Immature natural killer cell (primary cell): ENCODE measurements at regions not wholly inside any gene's neighbourhood (a gene's known extent, or its start where the extent isn't known, plus 50 kb on each side); places are given as distances from the start of the nearest gene placed in this dataset.
"Not testable (repeated sequence)": the region's sequence is repeated elsewhere in the genome, so short reads cannot be mapped to it uniquely, and the experiment has no call there.

Experiments
- DNase-seq, 3 donors: peaks; one replicate each; pipeline ENCODE4 v3.0.0; 2022; ENCODE audit warnings: mixed read lengths in 1 of 3
- H3K27ac Mint-ChIP-seq, 6 donors: one replicate each; pipeline ENCODE4 v1.8.0; 2020; ENCODE audit warnings: mixed read lengths in 6 of 6, mild to moderate bottlenecking in 5 of 6, inconsistent platforms in 4 of 6, moderate library complexity in 3 of 6
- H3K27me3 Mint-ChIP-seq, 3 donors: one replicate each; pipeline ENCODE4 v1.8.0; 2020 to 2021; ENCODE audit warnings: low read depth in 3 of 3, mild to moderate bottlenecking in 3 of 3, mixed read lengths in 3 of 3, moderate library complexity in 3 of 3, inconsistent platforms in 1 of 3
- H3K36me3 Mint-ChIP-seq, 3 donors: one replicate each; pipeline ENCODE4 v1.8.0; 2020; ENCODE audit warnings: mixed read lengths in 3 of 3, inconsistent platforms in 2 of 3, mild to moderate bottlenecking in 2 of 3
- H3K4me1 Mint-ChIP-seq, 2 donors: one replicate each; pipeline ENCODE4 v1.8.0; 2020; ENCODE audit warnings: inconsistent platforms in 2 of 2, mild to moderate bottlenecking in 2 of 2, mixed read lengths in 2 of 2, moderate library complexity in 1 of 2
- H3K4me3 Mint-ChIP-seq, 5 donors: one replicate each; pipeline ENCODE4 v1.8.0; 2020; ENCODE audit warnings: mild to moderate bottlenecking in 5 of 5, mixed read lengths in 5 of 5, inconsistent platforms in 3 of 5, moderate library complexity in 3 of 5
- H3K9me3 Mint-ChIP-seq, 6 donors: one replicate each; pipeline ENCODE4 v1.8.0; 2020; ENCODE audit warnings: mild to moderate bottlenecking in 6 of 6, mixed read lengths in 6 of 6, inconsistent platforms in 4 of 6, moderate library complexity in 3 of 6

GRCh38 chr17:54353789-54354525, 531.2 kb downstream of the KIF2B start:
- no peak overlapping the region for H3K4me3 Mint-ChIP-seq
- H3K36me3 Mint-ChIP-seq = no peaks in the 10 kb centered on the region
- no peaks in the 10 kb centered on the region for H3K4me1 Mint-ChIP-seq
- H3K9me3 Mint-ChIP-seq = peaks cover 17 to 49% (median 19%) of the 10 kb centered on the region in 6 donors
- H3K27ac Mint-ChIP-seq = no peak overlapping the region
- DNase-seq = no peak
- H3K27me3 Mint-ChIP-seq = peaks cover 0 to 2% (median 0%) of the 10 kb centered on the region in 3 donors

- not testable (repeated sequence) for DNase-seq, H3K4me1 Mint-ChIP-seq, H3K27me3 Mint-ChIP-seq, H3K36me3 Mint-ChIP-seq, H3K27ac Mint-ChIP-seq, H3K4me3 Mint-ChIP-seq
- H3K9me3 Mint-ChIP-seq = peaks cover 5 to 42% (median 22%) of the 10 kb centered on the region in 6 donors
Measured at GRCh38 chr17:54361073-54361472, 538.3 kb downstream of the KIF2B start.

GRCh38 chr17:54368906-54369305, 531.7 kb upstream of the TOM1L1 start:
- Mint-ChIP-seq H3K4me1 (no peaks in the 10 kb centered on the region), H3K9me3 (peaks cover 6 to 30% (median 11%) of the 10 kb centered on the region in 6 donors), H3K27ac (no peak overlapping the region), H3K4me3 (no peak overlapping the region), H3K27me3 (no peaks in the 10 kb centered on the region), H3K36me3 (no peaks in the 10 kb centered on the region)
- no peak for DNase-seq

DNA sequence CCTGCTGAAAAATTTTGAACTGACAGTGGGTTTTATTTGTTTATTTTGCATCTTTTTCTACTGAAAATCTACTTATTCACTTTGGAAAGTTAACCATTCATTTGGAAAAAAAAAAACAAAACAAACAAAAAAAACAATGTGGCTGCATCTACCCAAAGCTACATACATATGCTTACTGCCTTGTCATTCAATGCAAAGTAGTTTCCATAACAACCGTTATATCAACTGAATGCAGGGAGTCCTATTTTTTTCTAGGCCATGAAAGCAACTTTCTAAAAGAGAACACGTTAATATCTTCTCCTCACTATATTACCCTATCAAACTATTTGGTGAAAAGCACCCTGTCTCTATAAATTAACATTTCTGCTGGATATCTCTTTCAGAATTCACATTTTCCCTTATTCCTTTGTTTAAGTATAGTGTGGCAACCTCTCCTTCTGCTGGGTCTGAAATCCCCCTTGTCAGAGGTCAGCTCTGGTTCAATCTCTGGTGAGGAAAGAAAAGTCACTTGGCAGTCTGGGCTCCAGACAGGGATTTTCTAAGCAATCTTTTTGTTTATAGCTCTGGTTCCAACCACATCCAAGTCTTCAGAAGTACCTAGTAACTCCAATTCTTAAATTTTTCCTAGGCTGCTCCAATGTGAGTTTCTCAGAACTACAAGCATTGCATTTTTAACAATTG, 528.4 kb upstream of the TOM1L1 start:
- Mint-ChIP-seq H3K4me1 (no peaks in the 10 kb centered on the region), H3K4me3 (no peak overlapping the region), H3K27me3 (no peaks in the 10 kb centered on the region), H3K27ac (no peak overlapping the region), H3K9me3 (peaks cover 6 to 37% (median 14%) of the 10 kb centered on the region in 6 donors), H3K36me3 (no peaks in the 10 kb centered on the region)
- DNase-seq = no peak

DNA sequence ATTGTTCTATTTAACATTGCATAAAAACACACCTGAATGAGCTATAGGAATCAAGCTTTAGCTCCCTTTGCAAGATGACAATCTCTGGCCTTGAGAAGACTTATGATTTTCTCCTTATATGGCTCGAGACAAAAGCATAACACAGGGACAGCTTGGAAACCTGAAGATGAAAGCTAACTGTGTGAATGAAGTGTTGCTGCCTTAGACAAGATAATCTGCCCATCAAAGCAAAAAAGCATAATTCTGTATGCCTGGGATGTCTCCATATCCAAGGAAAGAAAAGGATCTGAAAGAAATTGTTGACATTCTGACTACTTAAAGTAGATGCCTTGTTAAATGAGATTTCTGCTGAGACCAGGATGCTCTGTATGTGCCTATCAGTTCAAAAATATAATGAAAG, 526.7 kb upstream of the TOM1L1 start:
- no peaks in the 10 kb centered on the region for H3K4me1 Mint-ChIP-seq
- no peaks in the 10 kb centered on the region for H3K27me3 Mint-ChIP-seq
- no peak overlapping the region for H3K27ac Mint-ChIP-seq
- DNase-seq = no peak
- H3K4me3 Mint-ChIP-seq = no peak overlapping the region
- peaks cover 0 to 3% (median 0%) of the 10 kb centered on the region in 3 donors for H3K36me3 Mint-ChIP-seq
- H3K9me3 Mint-ChIP-seq = peaks cover 9 to 44% (median 16%) of the 10 kb centered on the region in 6 donors

GRCh38 chr17:54376409-54376808, 524.2 kb upstream of the TOM1L1 start:
- not testable (repeated sequence) for H3K27me3 Mint-ChIP-seq, DNase-seq, H3K4me1 Mint-ChIP-seq, H3K4me3 Mint-ChIP-seq, H3K36me3 Mint-ChIP-seq, H3K27ac Mint-ChIP-seq
- H3K9me3 Mint-ChIP-seq = peaks cover 8 to 49% (median 14%) of the 10 kb centered on the region in 6 donors

- peaks cover 0 to 1% (median 0%) of the 10 kb centered on the region in 3 donors for H3K27me3 Mint-ChIP-seq
- H3K36me3 Mint-ChIP-seq = peaks cover 0 to 3% (median 0%) of the 10 kb centered on the region in 3 donors
Measured at GRCh38 chr17:54381482-54381881, 519.2 kb upstream of the TOM1L1 start.

DNA sequence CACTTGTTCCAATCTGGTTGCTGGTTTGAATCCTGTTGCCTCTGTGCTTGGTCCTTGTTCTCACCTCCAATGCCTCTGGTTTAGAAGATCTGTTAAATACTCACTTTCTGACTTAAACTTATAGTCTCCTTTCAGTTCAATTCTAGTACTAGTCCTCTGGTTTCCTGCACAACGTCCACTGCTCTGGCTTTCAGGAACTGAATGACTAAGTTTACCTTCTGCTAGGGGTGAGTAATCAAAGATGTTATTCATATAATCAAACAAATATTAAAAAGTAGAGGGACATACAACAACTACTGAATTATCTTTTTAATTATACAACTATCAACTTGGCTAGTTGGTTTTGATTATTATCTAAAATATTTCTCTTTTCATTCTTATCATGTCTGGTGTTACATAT, 496.4 kb upstream of the TOM1L1 start:
- H3K9me3 Mint-ChIP-seq = peaks cover 11 to 50% (median 24%) of the 10 kb centered on the region in 6 donors
- H3K4me1 Mint-ChIP-seq = no peaks in the 10 kb centered on the region
- no peak for DNase-seq
- no peak overlapping the region for H3K27ac Mint-ChIP-seq
- no peaks in the 10 kb centered on the region for H3K36me3 Mint-ChIP-seq
- peaks cover 0 to 2% (median 0%) of the 10 kb centered on the region in 3 donors for H3K27me3 Mint-ChIP-seq
- H3K4me3 Mint-ChIP-seq = no peak overlapping the region

More at GRCh38 chr17:54381482-54381881, 519.2 kb upstream of the TOM1L1 start:
- Mint-ChIP-seq H3K27ac (no peak overlapping the region), H3K4me3 (no peak overlapping the region), H3K9me3 (peaks cover 10 to 38% (median 22%) of the 10 kb centered on the region in 6 donors), H3K4me1 (no peaks in the 10 kb centered on the region)
- DNase-seq = no peak

GRCh38 chr17:54405826-54406225, 494.8 kb upstream of the TOM1L1 start:
- H3K4me1 Mint-ChIP-seq = no peaks in the 10 kb centered on the region
- H3K9me3 Mint-ChIP-seq = peaks cover 11 to 47% (median 19%) of the 10 kb centered on the region in 6 donors
- H3K27me3 Mint-ChIP-seq = peaks cover 0 to 2% (median 0%) of the 10 kb centered on the region in 3 donors
- no peak for DNase-seq
- no peaks in the 10 kb centered on the region for H3K36me3 Mint-ChIP-seq
- no peak overlapping the region for H3K27ac Mint-ChIP-seq
- H3K4me3 Mint-ChIP-seq = no peak overlapping the region

DNA sequence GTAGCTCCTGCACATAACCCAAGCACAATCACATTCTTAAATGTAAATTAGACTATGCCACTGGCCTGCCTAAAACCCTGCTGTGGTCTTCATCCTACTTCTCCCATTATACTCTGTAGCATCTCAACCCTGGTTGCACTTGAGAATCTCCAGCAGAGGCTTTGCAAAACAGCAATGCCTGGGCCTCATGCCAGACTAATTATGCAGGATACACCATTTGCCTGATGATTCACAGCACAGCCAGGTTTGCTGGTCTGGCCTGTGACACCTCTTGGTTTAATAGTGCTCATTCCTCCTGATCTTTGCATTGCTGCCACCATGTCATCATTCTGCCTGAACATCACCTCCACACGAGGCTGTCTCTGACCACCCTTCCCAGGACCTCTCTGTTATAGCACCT, 491.9 kb upstream of the TOM1L1 start:
- H3K27me3 Mint-ChIP-seq = peaks cover 0 to 2% (median 0%) of the 10 kb centered on the region in 3 donors
- H3K9me3 Mint-ChIP-seq = peaks cover 11 to 36% (median 19%) of the 10 kb centered on the region in 6 donors
- H3K4me3 Mint-ChIP-seq = no peak overlapping the region
- H3K4me1 Mint-ChIP-seq = no peaks in the 10 kb centered on the region
- H3K36me3 Mint-ChIP-seq = no peaks in the 10 kb centered on the region
- DNase-seq = no peak
- H3K27ac Mint-ChIP-seq = no peak overlapping the region

- Mint-ChIP-seq H3K36me3 (no peaks in the 10 kb centered on the region), H3K27me3 (peaks cover 1 to 4% (median 2%) of the 10 kb centered on the region in 3 donors), H3K4me1 (no peaks in the 10 kb centered on the region), H3K4me3 (no peak overlapping the region), H3K27ac (no peak overlapping the region), H3K9me3 (peaks cover 14 to 51% (median 23%) of the 10 kb centered on the region in 6 donors)
- DNase-seq = no peak
Measured at GRCh38 chr17:54418467-54418866, 482.2 kb upstream of the TOM1L1 start.

DNA sequence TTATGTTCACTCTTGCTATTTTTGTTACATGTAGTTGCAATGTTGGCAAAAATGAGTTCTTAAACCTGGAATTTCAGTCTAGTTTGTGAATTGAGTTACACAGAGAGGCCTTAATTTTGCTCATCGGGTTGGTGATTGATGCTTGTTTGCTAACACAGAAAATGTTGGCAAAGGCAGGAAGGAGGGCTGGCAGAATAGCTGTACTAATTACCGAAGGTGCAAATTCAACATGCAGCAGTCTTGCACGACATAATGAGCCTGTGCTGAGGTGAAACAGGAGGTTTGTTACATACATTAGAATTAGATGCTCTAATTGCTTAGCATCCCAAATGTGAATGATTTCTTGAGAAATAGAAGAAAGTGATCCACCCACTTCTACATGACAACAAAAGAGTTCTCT, 475.0 kb upstream of the TOM1L1 start:
- Mint-ChIP-seq H3K4me3 (no peak overlapping the region), H3K27me3 (peaks cover 0 to 1% (median 0%) of the 10 kb centered on the region in 3 donors), H3K9me3 (peaks cover 12 to 25% (median 20%) of the 10 kb centered on the region in 6 donors), H3K36me3 (no peaks in the 10 kb centered on the region), H3K27ac (no peak overlapping the region), H3K4me1 (no peaks in the 10 kb centered on the region)
- no peak for DNase-seq

- DNase-seq = no peak
- no peak overlapping the region for H3K27ac Mint-ChIP-seq
- no peaks in the 10 kb centered on the region for H3K36me3 Mint-ChIP-seq
- H3K4me3 Mint-ChIP-seq = no peak overlapping the region
- peaks cover 12 to 21% (median 18%) of the 10 kb centered on the region in 6 donors for H3K9me3 Mint-ChIP-seq
- H3K4me1 Mint-ChIP-seq = no peaks in the 10 kb centered on the region
- peaks cover 0 to 1% (median 0%) of the 10 kb centered on the region in 3 donors for H3K27me3 Mint-ChIP-seq
Measured at GRCh38 chr17:54426296-54426886, 474.3 kb upstream of the TOM1L1 start.

DNA sequence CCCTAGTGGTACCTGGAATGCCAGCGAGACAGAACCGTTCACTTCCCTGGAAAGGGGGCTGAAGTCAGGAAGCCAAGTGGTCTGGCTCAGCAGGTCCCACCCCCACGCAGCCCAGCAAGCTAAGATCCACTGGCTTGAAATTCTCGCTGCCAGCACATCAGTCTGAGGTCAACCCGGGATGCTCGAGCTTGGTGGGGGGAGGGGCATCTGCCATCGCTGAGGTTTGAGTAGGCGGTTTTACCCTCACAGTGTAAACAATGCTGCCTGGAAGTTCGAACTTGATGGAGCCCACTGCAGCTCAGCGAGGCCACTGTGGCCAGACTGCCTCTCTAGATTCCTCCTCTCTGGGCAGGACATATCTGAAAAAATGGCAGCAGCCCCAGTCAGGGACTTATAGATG, 464.7 kb upstream of the TOM1L1 start:
- no peak overlapping the region for H3K27ac Mint-ChIP-seq
- no peak for DNase-seq
- H3K36me3 Mint-ChIP-seq = no peaks in the 10 kb centered on the region
- H3K4me3 Mint-ChIP-seq = no peak overlapping the region
- H3K27me3 Mint-ChIP-seq = peaks cover 0 to 2% (median 0%) of the 10 kb centered on the region in 3 donors
- H3K4me1 Mint-ChIP-seq = no peaks in the 10 kb centered on the region
- H3K9me3 Mint-ChIP-seq = peaks cover 3 to 57% (median 21%) of the 10 kb centered on the region in 6 donors
